Mesothelial cell of epicardium (in vitro differentiated cells): ENCODE measurements at regions not wholly inside any gene's neighbourhood (a gene's known extent, or its start where the extent isn't known, plus 50 kb on each side); places are given as distances from the start of the nearest gene placed in this dataset.

Source experiments
- DNase-seq, 2 experiments: peaks; one replicate each; pipeline ENCODE4 v3.0.0; 2021; ENCODE audit warnings: low spot score in 2 of 2; ENCODE audit not compliant: unreplicated experiment in 2 of 2
- H3K27ac Mint-ChIP-seq: 2 replicates; pipeline ENCODE4 v1.8.0; 2021; ENCODE audit warnings: mixed read lengths
- H3K27me3 Mint-ChIP-seq: 2 replicates; pipeline ENCODE4 v1.8.0; 2021; ENCODE audit warnings: low read depth, mixed read lengths
- H3K36me3 Mint-ChIP-seq: 2 replicates; pipeline ENCODE4 v1.8.0; 2021; ENCODE audit warnings: mixed read lengths
- H3K4me1 Mint-ChIP-seq: 2 replicates; pipeline ENCODE4 v1.8.0; 2021; ENCODE audit warnings: mixed read lengths
- H3K4me3 Mint-ChIP-seq: 2 replicates; pipeline ENCODE4 v1.8.0; 2021; ENCODE audit warnings: mild to moderate bottlenecking, moderate library complexity, mixed read lengths
- H3K9me3 Mint-ChIP-seq: 2 replicates; pipeline ENCODE4 v1.8.0; 2021; ENCODE audit warnings: mixed read lengths
- CTCF ChIP-seq: fragments of 200-600 bp; sonication (generic); IDR thresholded peaks from one replicate; pipeline ENCODE4 v1.5.0; 2021; ENCODE audit warnings: antibody characterized with exemption; ENCODE audit not compliant: unreplicated experiment

- Mint-ChIP-seq H3K27me3 (no peaks in the 10 kb centered on the region), H3K4me1 (no peaks in the 10 kb centered on the region), H3K27ac (no peak overlapping the region), H3K36me3 (no peaks in the 10 kb centered on the region), H3K4me3 (no peak overlapping the region), H3K9me3 (peaks cover 3% of the 10 kb centered on the region)
- no peak for TF ChIP-seq CTCF
- DNase-seq, result no peak
These were observed 339.9 kb upstream of the KCNH8 start for GRCh38 chr3:18808429-18808828.

GRCh38 chr3:18807593-18807992, 340.7 kb upstream of the KCNH8 start:
- Mint-ChIP-seq H3K36me3 (no peaks in the 10 kb centered on the region), H3K9me3 (peaks cover 3% of the 10 kb centered on the region), H3K4me3 (no peak overlapping the region), H3K27me3 (no peaks in the 10 kb centered on the region), H3K27ac (no peak overlapping the region), H3K4me1 (no peaks in the 10 kb centered on the region)
- no peak for DNase-seq
- TF ChIP-seq CTCF, result no peak

- no peak overlapping the region for H3K4me3 Mint-ChIP-seq
- no peaks in the 10 kb centered on the region for H3K4me1 Mint-ChIP-seq
- no peak for DNase-seq
- no peak for TF ChIP-seq CTCF
- no peaks in the 10 kb centered on the region for H3K36me3 Mint-ChIP-seq
- H3K9me3 Mint-ChIP-seq, result peaks cover 3% of the 10 kb centered on the region
- no peaks in the 10 kb centered on the region for H3K27me3 Mint-ChIP-seq
- no peak overlapping the region for H3K27ac Mint-ChIP-seq
These were observed 341.7 kb upstream of the KCNH8 start for GRCh38 chr3:18806633-18807032.

GRCh38 chr3:18797378-18797777, 350.9 kb upstream of the KCNH8 start:
- no peaks in the 10 kb centered on the region for H3K27me3 Mint-ChIP-seq

GRCh38 chr3:18795078-18795477, 353.2 kb upstream of the KCNH8 start:
- Mint-ChIP-seq H3K4me3 (no peak overlapping the region), H3K36me3 (no peaks in the 10 kb centered on the region), H3K27ac (no peak overlapping the region), H3K27me3 (no peaks in the 10 kb centered on the region), H3K9me3 (peaks cover 13% of the 10 kb centered on the region), H3K4me1 (no peaks in the 10 kb centered on the region)
- no peak for TF ChIP-seq CTCF
- DNase-seq, result no peak

More at GRCh38 chr3:18797378-18797777, 350.9 kb upstream of the KCNH8 start:
- Mint-ChIP-seq H3K27ac (no peak overlapping the region), H3K4me1 (no peaks in the 10 kb centered on the region), H3K9me3 (peaks cover 13% of the 10 kb centered on the region), H3K36me3 (no peaks in the 10 kb centered on the region), H3K4me3 (no peak overlapping the region)
- DNase-seq, result no peak
- TF ChIP-seq CTCF, result no peak

GRCh38 chr3:18791752-18792151, 356.6 kb upstream of the KCNH8 start:
- H3K27me3 Mint-ChIP-seq, result no peaks in the 10 kb centered on the region
- no peaks in the 10 kb centered on the region for H3K4me1 Mint-ChIP-seq
- DNase-seq, result no peak
- no peaks in the 10 kb centered on the region for H3K36me3 Mint-ChIP-seq
- no peak overlapping the region for H3K27ac Mint-ChIP-seq
- no peak overlapping the region for H3K4me3 Mint-ChIP-seq
- no peak for TF ChIP-seq CTCF
- peaks cover 17% of the 10 kb centered on the region for H3K9me3 Mint-ChIP-seq
